Activated naive CD4-positive, alpha-beta T cell treated with anti-CD3 and anti-CD28 coated beads, Interleukin-2, amount 50 U/mL, for 24 hours (primary cell): ENCODE measurements at regions not wholly inside any gene's neighbourhood (a gene's known extent, or its start where the extent isn't known, plus 50 kb on each side); places are given as distances from the start of the nearest gene placed in this dataset.
"Not testable (repeated sequence)": the region's sequence is repeated elsewhere in the genome, so short reads cannot be mapped to it uniquely, and the experiment has no call there.

ENCODE experiments used
- H3K27ac Mint-ChIP-seq: one replicate; pipeline ENCODE4 v1.8.0; 2021; ENCODE audit warnings: mild to moderate bottlenecking, mixed read lengths
- H3K27me3 Mint-ChIP-seq: one replicate; pipeline ENCODE4 v1.8.0; 2021; ENCODE audit warnings: mixed read lengths
- H3K36me3 Mint-ChIP-seq: one replicate; pipeline ENCODE4 v1.8.0; 2021; ENCODE audit warnings: mixed read lengths
- H3K4me1 Mint-ChIP-seq: one replicate; pipeline ENCODE4 v1.8.0; 2021; ENCODE audit warnings: mixed read lengths
- H3K4me3 Mint-ChIP-seq: one replicate; pipeline ENCODE4 v1.8.0; 2021; ENCODE audit warnings: mild to moderate bottlenecking, mixed read lengths
- H3K9me3 Mint-ChIP-seq: one replicate; pipeline ENCODE4 v1.8.0; 2021; ENCODE audit warnings: mixed read lengths

- Mint-ChIP-seq H3K4me1 (no peaks in the 10 kb centered on the region), H3K27ac (no peak overlapping the region), H3K27me3 (no peaks in the 10 kb centered on the region), H3K9me3 (no peaks in the 10 kb centered on the region), H3K36me3 (no peaks in the 10 kb centered on the region), H3K4me3 (no peak overlapping the region)
These were observed 948.3 kb upstream of the PRKX start for GRCh38 chrX:4661771-4662170.

- Mint-ChIP-seq H3K27ac (no peak overlapping the region), H3K36me3 (no peaks in the 10 kb centered on the region), H3K9me3 (peaks cover 5% of the 10 kb centered on the region), H3K4me3 (no peak overlapping the region), H3K4me1 (no peaks in the 10 kb centered on the region), H3K27me3 (no peaks in the 10 kb centered on the region)
These were observed 943.0 kb upstream of the PRKX start for GRCh38 chrX:4656419-4656818.

GRCh38 chrX:4655743-4656142, 942.3 kb upstream of the PRKX start:
- H3K4me3 Mint-ChIP-seq = no peak overlapping the region

GRCh38 chrX:4642114-4642513, 928.7 kb upstream of the PRKX start:
- no peaks in the 10 kb centered on the region for H3K36me3 Mint-ChIP-seq
- no peaks in the 10 kb centered on the region for H3K9me3 Mint-ChIP-seq
- H3K27ac Mint-ChIP-seq = no peak overlapping the region
- H3K27me3 Mint-ChIP-seq = no peaks in the 10 kb centered on the region
- H3K4me1 Mint-ChIP-seq = no peaks in the 10 kb centered on the region
- no peak overlapping the region for H3K4me3 Mint-ChIP-seq

More at GRCh38 chrX:4655743-4656142, 942.3 kb upstream of the PRKX start:
- H3K4me1 Mint-ChIP-seq = no peaks in the 10 kb centered on the region
- H3K27ac Mint-ChIP-seq = no peak overlapping the region
- no peaks in the 10 kb centered on the region for H3K27me3 Mint-ChIP-seq
- H3K9me3 Mint-ChIP-seq = peaks cover 5% of the 10 kb centered on the region
- H3K36me3 Mint-ChIP-seq = no peaks in the 10 kb centered on the region

- Mint-ChIP-seq H3K36me3 (no peaks in the 10 kb centered on the region), H3K4me1 (no peaks in the 10 kb centered on the region), H3K9me3 (no peaks in the 10 kb centered on the region), H3K4me3 (no peak overlapping the region), H3K27me3 (no peaks in the 10 kb centered on the region), H3K27ac (no peak overlapping the region)
These were observed 924.6 kb upstream of the PRKX start for GRCh38 chrX:4638036-4638435.

- no peaks in the 10 kb centered on the region for H3K9me3 Mint-ChIP-seq
These were observed 914.0 kb upstream of the PRKX start for GRCh38 chrX:4627414-4627813.

GRCh38 chrX:4622486-4623167, 909.2 kb upstream of the PRKX start:
- H3K9me3 Mint-ChIP-seq = no peaks in the 10 kb centered on the region
- H3K4me1 Mint-ChIP-seq = no peaks in the 10 kb centered on the region

More at GRCh38 chrX:4627414-4627813, 914.0 kb upstream of the PRKX start:
- H3K27me3 Mint-ChIP-seq = no peaks in the 10 kb centered on the region
- H3K36me3 Mint-ChIP-seq = no peaks in the 10 kb centered on the region
- no peak overlapping the region for H3K4me3 Mint-ChIP-seq
- H3K4me1 Mint-ChIP-seq = no peaks in the 10 kb centered on the region
- H3K27ac Mint-ChIP-seq = no peak overlapping the region

GRCh38 chrX:4613651-4614050, 900.2 kb upstream of the PRKX start:
- H3K27ac Mint-ChIP-seq, H3K36me3 Mint-ChIP-seq, H3K4me3 Mint-ChIP-seq, H3K27me3 Mint-ChIP-seq, H3K9me3 Mint-ChIP-seq, H3K4me1 Mint-ChIP-seq: not testable (repeated sequence)

More at GRCh38 chrX:4622486-4623167, 909.2 kb upstream of the PRKX start:
- H3K27me3 Mint-ChIP-seq = no peaks in the 10 kb centered on the region
- no peaks in the 10 kb centered on the region for H3K36me3 Mint-ChIP-seq
- no peak overlapping the region for H3K4me3 Mint-ChIP-seq
- H3K27ac Mint-ChIP-seq = no peak overlapping the region

GRCh38 chrX:4588893-4589292, 875.4 kb upstream of the PRKX start:
- Mint-ChIP-seq H3K36me3 (no peaks in the 10 kb centered on the region), H3K4me1 (no peaks in the 10 kb centered on the region), H3K9me3 (no peaks in the 10 kb centered on the region), H3K27ac (no peak overlapping the region), H3K27me3 (no peaks in the 10 kb centered on the region), H3K4me3 (no peak overlapping the region)

- no peak overlapping the region for H3K27ac Mint-ChIP-seq
- H3K9me3 Mint-ChIP-seq = no peaks in the 10 kb centered on the region
- H3K4me1 Mint-ChIP-seq = no peaks in the 10 kb centered on the region
- H3K4me3 Mint-ChIP-seq = no peak overlapping the region
- no peaks in the 10 kb centered on the region for H3K36me3 Mint-ChIP-seq
- no peaks in the 10 kb centered on the region for H3K27me3 Mint-ChIP-seq
These were observed 875.0 kb upstream of the PRKX start for GRCh38 chrX:4588466-4588865.

GRCh38 chrX:4588056-4588455, 874.6 kb upstream of the PRKX start:
- H3K27me3 Mint-ChIP-seq = no peaks in the 10 kb centered on the region
- no peaks in the 10 kb centered on the region for H3K9me3 Mint-ChIP-seq

GRCh38 chrX:4579999-4580398, 866.5 kb upstream of the PRKX start:
- H3K9me3 Mint-ChIP-seq = no peaks in the 10 kb centered on the region
- H3K27ac Mint-ChIP-seq = no peak overlapping the region

More at GRCh38 chrX:4588056-4588455, 874.6 kb upstream of the PRKX start:
- Mint-ChIP-seq H3K4me3 (no peak overlapping the region), H3K4me1 (no peaks in the 10 kb centered on the region), H3K27ac (no peak overlapping the region), H3K36me3 (no peaks in the 10 kb centered on the region)

GRCh38 chrX:4579480-4579879, 866.0 kb upstream of the PRKX start:
- H3K27ac Mint-ChIP-seq = no peak overlapping the region
- H3K4me1 Mint-ChIP-seq = no peaks in the 10 kb centered on the region
- no peaks in the 10 kb centered on the region for H3K36me3 Mint-ChIP-seq
- no peaks in the 10 kb centered on the region for H3K9me3 Mint-ChIP-seq
- H3K4me3 Mint-ChIP-seq = no peak overlapping the region
- H3K27me3 Mint-ChIP-seq = peaks cover 1% of the 10 kb centered on the region

More at GRCh38 chrX:4579999-4580398, 866.5 kb upstream of the PRKX start:
- Mint-ChIP-seq H3K27me3 (peaks cover 1% of the 10 kb centered on the region), H3K4me1 (no peaks in the 10 kb centered on the region), H3K4me3 (no peak overlapping the region), H3K36me3 (no peaks in the 10 kb centered on the region)

- H3K36me3 Mint-ChIP-seq = no peaks in the 10 kb centered on the region
- H3K9me3 Mint-ChIP-seq = no peaks in the 10 kb centered on the region
- H3K27me3 Mint-ChIP-seq = no peaks in the 10 kb centered on the region
- H3K27ac Mint-ChIP-seq = no peak overlapping the region
- H3K4me1 Mint-ChIP-seq = no peaks in the 10 kb centered on the region
- H3K4me3 Mint-ChIP-seq = no peak overlapping the region
These were observed 859.2 kb upstream of the PRKX start for GRCh38 chrX:4572691-4573090.

- Mint-ChIP-seq H3K36me3 (no peaks in the 10 kb centered on the region), H3K4me1 (no peaks in the 10 kb centered on the region), H3K27ac (no peak overlapping the region), H3K4me3 (no peak overlapping the region), H3K9me3 (no peaks in the 10 kb centered on the region), H3K27me3 (no peaks in the 10 kb centered on the region)
These were observed 856.7 kb upstream of the PRKX start for GRCh38 chrX:4570151-4570550.

- Mint-ChIP-seq H3K27ac (no peak overlapping the region), H3K9me3 (no peaks in the 10 kb centered on the region), H3K4me3 (no peak overlapping the region), H3K4me1 (no peaks in the 10 kb centered on the region), H3K27me3 (no peaks in the 10 kb centered on the region), H3K36me3 (no peaks in the 10 kb centered on the region)
These were observed 846.7 kb upstream of the PRKX start for GRCh38 chrX:4560192-4560591.

GRCh38 chrX:4550018-4550417, 836.6 kb upstream of the PRKX start:
- Mint-ChIP-seq H3K9me3 (no peaks in the 10 kb centered on the region), H3K27me3 (peaks cover 1% of the 10 kb centered on the region), H3K27ac (no peak overlapping the region), H3K4me3 (no peak overlapping the region), H3K36me3 (no peaks in the 10 kb centered on the region), H3K4me1 (no peaks in the 10 kb centered on the region)
